ENCODE measurements at regions not wholly inside any gene's neighbourhood (a gene's known extent, or its start where the extent isn't known, plus 50 kb on each side); places are given as distances from the start of the nearest gene placed in this dataset.
"Not testable (repeated sequence)": the region's sequence is repeated elsewhere in the genome, so short reads cannot be mapped to it uniquely, and the experiment has no call there.

GRCh38 chr5:157999696-158000095 lies 140.8 kb upstream of the CLINT1 start:
- DNase-seq: no peak

- DNase-seq: no peak
These were observed 139.1 kb upstream of the CLINT1 start for GRCh38 chr5:157997991-157998504.

- DNase-seq: peak; percentile 23
These were observed 136.1 kb upstream of the CLINT1 start for GRCh38 chr5:157994906-157995519.

- no peak for DNase-seq
These were observed 135.2 kb upstream of the CLINT1 start for GRCh38 chr5:157993986-157994691.

- no peak for DNase-seq
These were observed 134.3 kb upstream of the CLINT1 start for GRCh38 chr5:157993201-157993600.

GRCh38 chr5:157990583-157991181 lies 131.7 kb upstream of the CLINT1 start:
- DNase-seq: no peak

- DNase-seq: no peak
These were observed 130.4 kb upstream of the CLINT1 start for GRCh38 chr5:157989296-157989695.

- no peak for DNase-seq
These were observed 128.3 kb upstream of the CLINT1 start for GRCh38 chr5:157987259-157987658.

GRCh38 chr5:157986431-157986990 lies 127.6 kb upstream of the CLINT1 start:
- no peak for DNase-seq

- no peak for DNase-seq
These were observed 125.7 kb upstream of the CLINT1 start for GRCh38 chr5:157984611-157985010.

GRCh38 chr5:157983906-157984551 lies 125.1 kb upstream of the CLINT1 start:
- no peak for DNase-seq

- DNase-seq: no peak
These were observed 119.1 kb upstream of the CLINT1 start for GRCh38 chr5:157978061-157978460.

GRCh38 chr5:157976429-157976828 lies 117.5 kb upstream of the CLINT1 start:
- DNase-seq: no peak

GRCh38 chr5:157972579-157972978 lies 113.6 kb upstream of the CLINT1 start:
- no peak for DNase-seq

GRCh38 chr5:157971571-157972216 lies 112.7 kb upstream of the CLINT1 start:
- peak; percentile 76 for DNase-seq

- DNase-seq: not testable (repeated sequence)
These were observed 109.6 kb upstream of the CLINT1 start for GRCh38 chr5:157968570-157968969.

GRCh38 chr5:157965989-157966388 lies 107.0 kb upstream of the CLINT1 start:
- no peak for DNase-seq

GRCh38 chr5:157965040-157965678 lies 106.2 kb upstream of the CLINT1 start:
- DNase-seq: no peak

- no peak for DNase-seq
These were observed 104.8 kb upstream of the CLINT1 start for GRCh38 chr5:157963761-157964160.

- DNase-seq: no peak
These were observed 104.3 kb upstream of the CLINT1 start for GRCh38 chr5:157963244-157963643.

GRCh38 chr5:157962686-157963085 lies 103.7 kb upstream of the CLINT1 start:
- not testable (repeated sequence) for DNase-seq
